HepG2 (cell line): ENCODE measurements at regions not wholly inside any gene's neighbourhood (a gene's known extent, or its start where the extent isn't known, plus 50 kb on each side); places are given as distances from the start of the nearest gene placed in this dataset.

Source experiments
- ATAC-seq: fragments of 200-7000 bp; cut with Tn5 transposase; 3 replicates; pipeline ENCODE4 v1.9.1; 2020; ENCODE audit warnings: mild to moderate bottlenecking, moderate library complexity
- BruUV-seq: library from RNA; stranded (reverse); fragments of 400-500 nt; replicated peaks from 2 replicates; lab custom pipeline; 2021; lab: Mats Ljungman, UMichigan
- CTCF ChIA-PET: fragments of 300-600 bp; formaldehyde crosslinking; extraction: SDS; loops from one replicate; lab custom pipeline; 2021; ENCODE audit warnings: low total read pairs, inconsistent platforms, low intra/inter-chr PET ratio; lab: Yijun Ruan, JAX
- POLR2A ChIA-PET: fragments of 350-600 bp; sonication (Branson Sonifier 250); formaldehyde crosslinking; loops from one replicate; lab custom pipeline; 2020; ENCODE audit warnings: antibody characterized with exemption, inconsistent platforms; lab: Yijun Ruan, JAX
- DNase-seq: peaks from one replicate; pipeline ENCODE4 v3.0.0-alpha.2; 2015; ENCODE audit warnings: low spot score
- FAIRE-seq: peaks from 3 replicates; lab custom pipeline; 2011; peaks lifted over from hg19 to GRCh38; lab: Jason Lieb, UNC
- H2AFZ ChIP-seq: one replicate; pipeline ENCODE4 v1.6.1; 2011; ENCODE audit warnings: low read length, inconsistent platforms
- H3K27ac ChIP-seq: fragments of 300-600 bp; 3 replicates; pipeline ENCODE4 v1.8.0; 2011; ENCODE audit warnings: mixed run types, mild to moderate bottlenecking, mixed read lengths, low read length, inconsistent platforms; ENCODE audit not compliant: insufficient read depth; ENCODE audit errors: extremely low read length
- H3K27me3 ChIP-seq, 2 experiments: fragments of 200-600 bp in 1 of 2; 2 replicates in 1 of 2; 3 replicates in 1 of 2; pipeline versions ENCODE4 v1.6.0 to v1.8.0; 2011; ENCODE audit warnings: low read length in 2 of 2, mild to moderate bottlenecking in 2 of 2, moderate library complexity in 2 of 2, inconsistent platforms in 1 of 2; ENCODE audit not compliant: insufficient read depth in 2 of 2, control insufficient read depth in 1 of 2
- H3K36me3 ChIP-seq, 2 experiments: fragments of 200-600 bp in 1 of 2; replicated peaks in 1 of 2; 2 replicates in 1 of 2; 3 replicates in 1 of 2; pipeline versions ENCODE4 v1.5.1 to v1.8.0; 2011; ENCODE audit warnings: low read length in 2 of 2, inconsistent platforms in 1 of 2; ENCODE audit not compliant: insufficient read depth in 2 of 2, control insufficient read depth in 1 of 2
- H3K4me1 ChIP-seq: 2 replicates; pipeline ENCODE4 v1.5.1; 2012; ENCODE audit warnings: low read length, inconsistent platforms; ENCODE audit not compliant: insufficient read depth
- H3K4me2 ChIP-seq: 2 replicates; pipeline ENCODE4 v1.6.0; 2011; ENCODE audit warnings: low read depth, low read length, inconsistent platforms
- H3K4me3 ChIP-seq, 3 experiments: fragments of 200-600 bp in 1 of 3; sonication (generic), shearing (Covaris generic) in 1 of 3; replicated peaks in 1 of 3; 2 replicates each; pipeline ENCODE4 v1.5.1; 2011 to 2016; ENCODE audit warnings: low read length in 3 of 3, inconsistent platforms in 2 of 3, low read depth in 2 of 3, mild to moderate bottlenecking in 2 of 3, control low read depth in 1 of 3, mixed read lengths in 1 of 3; ENCODE audit not compliant: insufficient read depth in 1 of 3
- H3K79me2 ChIP-seq: one replicate; pipeline ENCODE4 v1.6.1; 2011; ENCODE audit warnings: low read length, inconsistent platforms; ENCODE audit not compliant: insufficient read depth
- H3K9ac ChIP-seq: 2 replicates; pipeline ENCODE4 v1.6.0; 2011; ENCODE audit warnings: mild to moderate bottlenecking, low read depth, low read length, inconsistent platforms; ENCODE audit not compliant: insufficient read depth
- H3K9me3 ChIP-seq: 2 replicates; pipeline ENCODE4 v1.5.1; 2012; ENCODE audit warnings: mild to moderate bottlenecking, low read length
- H4K20me1 ChIP-seq: 2 replicates; pipeline ENCODE4 v1.6.0; 2011; ENCODE audit warnings: inconsistent platforms, mild to moderate bottlenecking, low read length, moderate library complexity; ENCODE audit not compliant: insufficient read depth
- GABPB1 ChIP-seq: IDR thresholded peaks from 2 replicates; pipeline ENCODE4 v1.6.1; 2016; ENCODE audit warnings: mild to moderate bottlenecking, missing genetic modification reagents, moderate library complexity, missing compliant biosample characterization
- HNF4A ChIP-seq: sonication (generic); formaldehyde crosslinking; IDR thresholded peaks from 2 replicates; pipeline ENCODE4 v1.4.0; 2020; ENCODE audit warnings: missing genetic modification reagents
- IKZF5 ChIP-seq: IDR thresholded peaks from 2 replicates; pipeline ENCODE4 v1.6.1; 2018; ENCODE audit warnings: missing genetic modification reagents, mild to moderate bottlenecking, missing compliant biosample characterization
- MAFF ChIP-seq: IDR thresholded peaks from 2 replicates; pipeline ENCODE4 v1.6.1; 2011; ENCODE audit warnings: low read depth, low read length, improper control_type of control experiment
- MAFK ChIP-seq, 2 experiments: IDR thresholded peaks in 1 of 2; conservative IDR thresholded peaks in 1 of 2; 2 replicates each; pipeline ENCODE4 v1.6.1; 2011; ENCODE audit warnings: improper control_type of control experiment in 2 of 2, low read length in 2 of 2
- REL ChIP-seq: sonication (generic); formaldehyde crosslinking; conservative IDR thresholded peaks from 2 replicates; pipeline ENCODE4 v1.8.0; 2022; ENCODE audit warnings: mild to moderate bottlenecking, missing genetic modification reagents, moderate library complexity
- SNAI1 ChIP-seq: sonication (generic); formaldehyde crosslinking; IDR thresholded peaks from 2 replicates; pipeline ENCODE4 v1.5.0; 2020; ENCODE audit warnings: mild to moderate bottlenecking, missing genetic modification reagents, borderline replicate concordance
- ZNF430 ChIP-seq: sonication (generic); formaldehyde crosslinking; IDR thresholded peaks from 2 replicates; pipeline ENCODE4 v1.9.0; 2021; ENCODE audit warnings: mild to moderate bottlenecking, missing genetic modification reagents
- ZNF607 ChIP-seq: sonication (generic); formaldehyde crosslinking; IDR thresholded peaks from 2 replicates; pipeline ENCODE4 v1.5.1; 2020; ENCODE audit warnings: missing genetic modification reagents, mild to moderate bottlenecking, borderline replicate concordance
- WGBS: methylation state at CpG from one replicate; pipeline ENCODE4 v1.1.6; 2017; ENCODE audit warnings: low lambda C conversion rate; 5-methylcytosine and 5-hydroxymethylcytosine counted together
- in situ Hi-C: cut with HindIII; loops from 2 replicates; pipeline ENCODE4 v1.10.0; 2017; ENCODE audit warnings: low pct_unique_long_range_greater_than_20kb; ENCODE audit not compliant: extremely low pct_ligation_motif_present
- intact Hi-C: fragments of 100-400 bp; cut with micrococcal nuclease; formaldehyde crosslinking; loops from one replicate; pipeline ENCODE4 v1.10.0; 2022; ENCODE audit not compliant: unreplicated experiment

GRCh38 chr6:141203902-141204575 is 928.7 kb upstream of the GJE1 start:
- ChIA-PET CTCF (no interaction called here), POLR2A (no interaction called here)
- intact Hi-C loops (no loop called here), in situ Hi-C loops (no loop called here)
- ATAC-seq (no peak), DNase-seq (no peak), FAIRE-seq (no peak)
- H2AFZ ChIP-seq = no peak overlapping the region
- no peak overlapping the region for H3K27ac ChIP-seq
- no TSS peak for BruUV-seq
- no peak overlapping the region for H3K4me3 ChIP-seq
- 3% methylated on average over 4 of the region's 4 CpGs for whole genome bisulfite sequencing
- no peaks in the 10 kb centered on the region for H3K36me3 ChIP-seq
- no peaks in the 10 kb centered on the region for H3K27me3 ChIP-seq
- H3K9ac ChIP-seq = no peak overlapping the region
- H3K9me3 ChIP-seq = peaks cover 16% of the 10 kb centered on the region; the same call in 1 of the 2 replicates
- no peaks in the 10 kb centered on the region for H3K4me1 ChIP-seq
- TF ChIP-seq IKZF5 (CRISPR knock-in tag) (no peak), MAFK (conservative IDR thresholded peaks at IDR 0.05 in 1 of 2, IDR thresholded peaks at IDR 0.05 in 1 of 2; ENCODE audit: low read length in 2 of 2) (peak; percentile 67 to 87), MAFF (peak; percentile 76), HNF4A (no peak), REL (CRISPR knock-in tag) (no peak)
- H3K79me2 ChIP-seq = no peaks in the 10 kb centered on the region
- no peak overlapping the region for H3K4me2 ChIP-seq
- no peaks in the 10 kb centered on the region for H4K20me1 ChIP-seq

GRCh38 chr6:141202626-141203025 is 930.1 kb upstream of the GJE1 start:
- Histone ChIP-seq H3K9ac (no peak overlapping the region), H3K36me3 (no peaks in the 10 kb centered on the region), H3K4me2 (no peak overlapping the region), H3K9me3 (peaks cover 9% of the 10 kb centered on the region; the same call in 1 of the 2 replicates), H3K79me2 (no peaks in the 10 kb centered on the region), H3K4me1 (no peaks in the 10 kb centered on the region), H3K27ac (no peak overlapping the region), H3K4me3 (no peak overlapping the region), H2AFZ (no peak overlapping the region)
- FAIRE-seq (no peak), DNase-seq (no peak)
- BruUV-seq = no TSS peak
- in situ Hi-C loops = no loop called here
- WGBS = 21% methylated on average over 4 of the region's 4 CpGs
- no peak for TF ChIP-seq GABPB1 (CRISPR knock-in tag)
- TF ChIP-seq ZNF430 (CRISPR knock-in tag) = no peak
- no peak for TF ChIP-seq ZNF607 (CRISPR knock-in tag)
- TF ChIP-seq SNAI1 = no peak
- TF ChIP-seq, all 625 proteins: peak for 0
- Histone ChIP-seq H4K20me1 (no peaks in the 10 kb centered on the region), H3K27me3 (no peaks in the 10 kb centered on the region)
- intact Hi-C loops = no loop called here
- ChIA-PET CTCF (no interaction called here), POLR2A (no interaction called here)
- ATAC-seq = no peak
